GM23248 (cell line): ENCODE measurements at regions not wholly inside any gene's neighbourhood (a gene's known extent, or its start where the extent isn't known, plus 50 kb on each side); places are given as distances from the start of the nearest gene placed in this dataset.

Source experiments
- DNase-seq: peaks from one replicate; pipeline ENCODE4 v3.0.0-alpha.2; 2015
- H2AFZ ChIP-seq: fragments of 200-600 bp; sonication (generic); 2 replicates; pipeline ENCODE4 v1.6.1; 2016; ENCODE audit warnings: antibody characterized with exemption
- H3F3A ChIP-seq: fragments of 200-600 bp; sonication (generic); 2 replicates; pipeline ENCODE4 v1.6.1; 2016; ENCODE audit warnings: mild to moderate bottlenecking, antibody characterized with exemption, mixed run types; ENCODE audit not compliant: insufficient read depth
- H3K27ac ChIP-seq: fragments of 200-600 bp; sonication (generic); 2 replicates; pipeline ENCODE4 v1.5.1; 2016; ENCODE audit warnings: mild to moderate bottlenecking
- H3K27me3 ChIP-seq: fragments of 200-600 bp; sonication (generic); replicated peaks from 2 replicates; pipeline ENCODE4 v1.6.1; 2016; ENCODE audit warnings: mild to moderate bottlenecking; ENCODE audit not compliant: insufficient read depth
- H3K36me3 ChIP-seq: fragments of 200-600 bp; sonication (generic); 2 replicates; pipeline ENCODE4 v1.6.1; 2016; ENCODE audit warnings: low read depth, mild to moderate bottlenecking
- H3K4me1 ChIP-seq: fragments of 200-600 bp; sonication (generic); 2 replicates; pipeline ENCODE4 v1.6.1; 2016; ENCODE audit warnings: mild to moderate bottlenecking; ENCODE audit not compliant: insufficient read depth
- H3K4me2 ChIP-seq: fragments of 200-600 bp; sonication (generic); one replicate; pipeline ENCODE4 v1.6.1; 2016; ENCODE audit warnings: mild to moderate bottlenecking; ENCODE audit not compliant: unreplicated experiment
- H3K4me3 ChIP-seq: fragments of 200-600 bp; sonication (generic); 2 replicates; pipeline ENCODE4 v1.5.1; 2016; ENCODE audit warnings: mild to moderate bottlenecking
- H3K79me2 ChIP-seq: fragments of 200-600 bp; sonication (generic); 2 replicates; pipeline ENCODE4 v1.6.1; 2016; ENCODE audit warnings: mild to moderate bottlenecking; ENCODE audit not compliant: insufficient read depth
- H3K9ac ChIP-seq: fragments of 200-600 bp; sonication (generic); 2 replicates; pipeline ENCODE4 v1.6.1; 2016; ENCODE audit warnings: mild to moderate bottlenecking
- H3K9me2 ChIP-seq: fragments of 200-600 bp; sonication (generic); 2 replicates; pipeline ENCODE4 v1.6.1; 2016; ENCODE audit warnings: mixed run types, mild to moderate bottlenecking, moderate library complexity; ENCODE audit not compliant: insufficient read depth
- H3K9me3 ChIP-seq: fragments of 200-600 bp; sonication (generic); one replicate; pipeline ENCODE4 v1.6.1; 2017; ENCODE audit warnings: low read depth
- H4K20me1 ChIP-seq: fragments of 200-600 bp; sonication (generic); 2 replicates; pipeline ENCODE4 v1.6.0; 2016; ENCODE audit not compliant: insufficient read depth
- EZH2 ChIP-seq: fragments of 200-600 bp; sonication (generic); IDR thresholded peaks from 2 replicates; pipeline ENCODE4 v1.6.1; 2018; ENCODE audit warnings: antibody characterized with exemption, mild to moderate bottlenecking; ENCODE audit not compliant: insufficient read depth, poor library complexity, severe bottlenecking
- EZH2phosphoT487 ChIP-seq: fragments of 200-600 bp; sonication (generic); IDR thresholded peaks from 2 replicates; pipeline ENCODE4 v1.6.1; 2018; ENCODE audit warnings: antibody characterized with exemption, moderate library complexity, mild to moderate bottlenecking, low read depth; ENCODE audit not compliant: insufficient read depth
- WGBS, 2 experiments: methylation state at CpG; one replicate each; pipeline ENCODE4 v1.1.6; 2015 to 2017; ENCODE audit warnings: low lambda C conversion rate in 2 of 2, low coverage in 1 of 2; ENCODE audit errors: missing lambda C conversion rate in 2 of 2; 5-methylcytosine and 5-hydroxymethylcytosine counted together
- in situ Hi-C: fragments of 300-500 bp; cut with MboI; formaldehyde crosslinking; loops from 2 replicates; pipeline ENCODE4 v1.15.0; 2020

DNA sequence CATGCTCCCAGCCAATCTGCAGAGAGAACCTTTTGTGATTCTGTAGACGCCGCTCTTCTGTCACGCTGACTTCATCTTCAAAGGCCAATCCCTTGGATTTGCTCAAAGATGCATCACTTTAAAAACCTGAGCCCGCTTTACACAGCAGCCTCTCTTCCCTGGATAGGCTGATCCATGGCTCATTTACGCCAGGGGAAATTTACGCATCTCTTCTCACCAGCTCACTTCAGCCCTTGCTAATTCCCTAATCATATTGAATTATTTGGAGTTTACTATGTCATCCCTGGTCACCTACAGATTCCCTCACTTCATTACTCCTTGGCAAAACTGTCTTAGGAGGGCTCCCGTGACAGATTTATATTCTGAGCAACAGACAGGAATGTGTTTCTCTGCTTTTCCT is 256.2 kb downstream of the EN1 start:
- in situ Hi-C loops: no loop called here
- WGBS, 2 experiments: 80 to 82% methylated on average over 7 of the region's 7 CpGs

GRCh38 chr2:118589721-118590120 is 257.7 kb downstream of the EN1 start:
- Histone ChIP-seq H3K27ac (no peak overlapping the region), H3K36me3 (no peaks in the 10 kb centered on the region), H3K9ac (no peak overlapping the region), H3K9me3 (no peaks in the 10 kb centered on the region), H3K4me3 (no peak overlapping the region), H3F3A (0 out of 2 replicates have a peak, but pooled peaks cover 5% of the 10 kb centered on the region), H3K4me1 (no peaks in the 10 kb centered on the region), H3K9me2 (no peaks in the 10 kb centered on the region), H2AFZ (no peak overlapping the region), H3K79me2 (no peaks in the 10 kb centered on the region), H4K20me1 (no peaks in the 10 kb centered on the region), H3K27me3 (no peaks in the 10 kb centered on the region), H3K4me2 (no peak overlapping the region)
- 94% methylated on average over 3 of the region's 3 CpGs for WGBS, 2 experiments
- no peak for DNase-seq
- TF ChIP-seq EZH2: no peak
- in situ Hi-C loops: no loop called here

More for the DNA sequence above, 256.2 kb downstream of the EN1 start:
- Histone ChIP-seq H3F3A (0 out of 2 replicates have a peak, but pooled peaks cover 5% of the 10 kb centered on the region), H3K4me3 (no peak overlapping the region), H3K9me3 (no peaks in the 10 kb centered on the region), H2AFZ (no peak overlapping the region), H3K9me2 (no peaks in the 10 kb centered on the region), H3K9ac (no peak overlapping the region), H3K27me3 (no peaks in the 10 kb centered on the region), H3K4me2 (no peak overlapping the region), H4K20me1 (no peaks in the 10 kb centered on the region), H3K4me1 (no peaks in the 10 kb centered on the region), H3K36me3 (no peaks in the 10 kb centered on the region), H3K27ac (no peak overlapping the region), H3K79me2 (no peaks in the 10 kb centered on the region)
- TF ChIP-seq EZH2: no peak
- TF ChIP-seq EZH2phosphoT487: no peak
- DNase-seq: no peak

- Histone ChIP-seq H4K20me1 (no peaks in the 10 kb centered on the region), H3K9ac (no peak overlapping the region), H3K36me3 (no peaks in the 10 kb centered on the region), H3K79me2 (no peaks in the 10 kb centered on the region), H3K9me3 (no peaks in the 10 kb centered on the region), H2AFZ (no peak overlapping the region), H3K4me1 (no peaks in the 10 kb centered on the region), H3K27me3 (no peaks in the 10 kb centered on the region), H3K4me3 (no peak overlapping the region), H3K9me2 (no peaks in the 10 kb centered on the region), H3F3A (0 out of 2 replicates have a peak, but pooled peaks cover 5% of the 10 kb centered on the region), H3K27ac (no peak overlapping the region), H3K4me2 (no peak overlapping the region)
- no peak for DNase-seq
- TF ChIP-seq EZH2: no peak
- no peak for TF ChIP-seq EZH2phosphoT487
- in situ Hi-C loops: no loop called here
- WGBS, 2 experiments: 82 to 88% methylated on average over 6 of the region's 6 CpGs
These were observed 258.6 kb downstream of the EN1 start for GRCh38 chr2:118588850-118589249.

- Histone ChIP-seq H3K4me3 (no peak overlapping the region), H3K4me2 (no peak overlapping the region), H4K20me1 (no peaks in the 10 kb centered on the region), H2AFZ (no peak overlapping the region), H3K27ac (no peak overlapping the region), H3K27me3 (no peaks in the 10 kb centered on the region), H3K79me2 (no peaks in the 10 kb centered on the region), H3K9me3 (no peaks in the 10 kb centered on the region), H3K4me1 (no peaks in the 10 kb centered on the region), H3K36me3 (no peaks in the 10 kb centered on the region), H3F3A (no peaks in the 10 kb centered on the region), H3K9me2 (no peaks in the 10 kb centered on the region), H3K9ac (no peak overlapping the region)
- WGBS, 2 experiments: 57 to 82% methylated on average over 1 of the region's 1 CpG
- in situ Hi-C loops: no loop called here
- no peak for DNase-seq
- TF ChIP-seq EZH2 (no peak), EZH2phosphoT487 (no peak)
These were observed 261.1 kb downstream of the EN1 start for GRCh38 chr2:118586312-118586711.

GRCh38 chr2:118584877-118585276 is 262.6 kb downstream of the EN1 start:
- DNase-seq: no peak
- H3K4me3 ChIP-seq: no peak overlapping the region
- no peaks in the 10 kb centered on the region for H3K9me2 ChIP-seq
- no peaks in the 10 kb centered on the region for H3K36me3 ChIP-seq
- no peaks in the 10 kb centered on the region for H4K20me1 ChIP-seq
- no peak overlapping the region for H2AFZ ChIP-seq
- H3K79me2 ChIP-seq: no peaks in the 10 kb centered on the region
- no peak overlapping the region for H3K4me2 ChIP-seq
- H3F3A ChIP-seq: no peaks in the 10 kb centered on the region
- in situ Hi-C loops: no loop called here
- peaks cover 11% of the 10 kb centered on the region; the same call in 1 of the 2 replicates for H3K4me1 ChIP-seq
- H3K9me3 ChIP-seq: no peaks in the 10 kb centered on the region
- H3K27me3 ChIP-seq: no peaks in the 10 kb centered on the region
- H3K9ac ChIP-seq: no peak overlapping the region
- no peak overlapping the region for H3K27ac ChIP-seq
- WGBS, 2 experiments: 82 to 86% methylated on average over 6 of the region's 6 CpGs
- TF ChIP-seq EZH2phosphoT487 (no peak), EZH2 (no peak)
